PC-3 (cell line): ENCODE measurements at regions not wholly inside any gene's neighbourhood (a gene's known extent, or its start where the extent isn't known, plus 50 kb on each side); places are given as distances from the start of the nearest gene placed in this dataset.
A peak's percentile ranks its signal among the peaks of the same experiment; 100 is the strongest.

Experiments used
- ATAC-seq: fragments of 200-7000 bp; cut with Tn5 transposase; 2 replicates; pipeline ENCODE4 v1.9.1; 2020; ENCODE audit warnings: mild to moderate bottlenecking, moderate library complexity
- BruUV-seq: library from RNA; stranded (reverse); fragments of 400-500 nt; replicated peaks from 2 replicates; lab custom pipeline; 2021; lab: Mats Ljungman, UMichigan
- CTCF ChIA-PET: fragments of 300-600 bp; sonication (Branson Sonifier 250); formaldehyde crosslinking; loops from one replicate; lab custom pipeline; 2022; ENCODE audit warnings: antibody characterized with exemption; lab: Charles Lee
- POLR2A ChIA-PET: fragments of 300-600 bp; sonication (Branson Sonifier 250); formaldehyde crosslinking; loops from one replicate; lab custom pipeline; 2022; ENCODE audit warnings: antibody characterized with exemption; ENCODE audit not compliant: unreplicated experiment; lab: Charles Lee
- DNase-seq: peaks from one replicate; pipeline ENCODE4 v3.0.0-alpha.2; 2015
- H2AFZ ChIP-seq: fragments of 300-600 bp; sonication (generic); 2 replicates; pipeline ENCODE4 v1.6.0; 2016; ENCODE audit warnings: antibody characterized with exemption, low read length
- H3F3A ChIP-seq: fragments of 300-600 bp; sonication (generic); one replicate; pipeline ENCODE4 v1.6.0; 2017; ENCODE audit warnings: antibody characterized with exemption, low read length, control low read depth, mild to moderate bottlenecking; ENCODE audit not compliant: unreplicated experiment
- H3K27ac ChIP-seq: fragments of 300-600 bp; sonication (generic); 2 replicates; pipeline ENCODE4 v1.5.1; 2016; ENCODE audit warnings: mild to moderate bottlenecking, low read length
- H3K27me3 ChIP-seq: fragments of 300-600 bp; sonication (generic); 2 replicates; pipeline ENCODE4 v1.6.1; 2016; ENCODE audit warnings: low read length, mixed read lengths
- H3K36me3 ChIP-seq: fragments of 300-600 bp; sonication (generic); 2 replicates; pipeline ENCODE4 v1.6.1; 2016; ENCODE audit warnings: low read depth, mixed run types, low read length, mixed read lengths
- H3K4me1 ChIP-seq: fragments of 300-600 bp; sonication (generic); 2 replicates; pipeline ENCODE4 v1.5.1; 2016; ENCODE audit warnings: low read length; ENCODE audit not compliant: insufficient read depth
- H3K4me2 ChIP-seq: fragments of 300-600 bp; sonication (generic); 2 replicates; pipeline ENCODE4 v1.6.0; 2016; ENCODE audit warnings: low read length
- H3K4me3 ChIP-seq: fragments of 300-600 bp; sonication (generic); 2 replicates; pipeline ENCODE4 v1.5.1; 2016; ENCODE audit warnings: mild to moderate bottlenecking, low read length, mixed read lengths
- H3K79me2 ChIP-seq: fragments of 300-600 bp; sonication (generic); 2 replicates; pipeline ENCODE4 v1.6.1; 2017; ENCODE audit warnings: low read length, mixed read lengths
- H3K9ac ChIP-seq: fragments of 300-600 bp; sonication (generic); 2 replicates; pipeline ENCODE4 v1.6.0; 2016; ENCODE audit warnings: mild to moderate bottlenecking, low read length
- H3K9me2 ChIP-seq: fragments of 300-600 bp; sonication (generic); replicated peaks from 2 replicates; pipeline ENCODE4 v1.6.1; 2016; ENCODE audit warnings: mixed run types, low read length, mixed read lengths
- H3K9me3 ChIP-seq: fragments of 300-600 bp; sonication (generic); 2 replicates; pipeline ENCODE4 v1.6.1; 2016; ENCODE audit warnings: low read length, mixed read lengths
- H4K20me1 ChIP-seq: fragments of 300-600 bp; sonication (generic); 2 replicates; pipeline ENCODE4 v1.6.1; 2016; ENCODE audit warnings: low read length, mixed read lengths
- CTCF ChIP-seq: fragments of 300-600 bp; sonication (generic); conservative IDR thresholded peaks from 2 replicates; pipeline ENCODE4 v1.5.1; 2017; ENCODE audit warnings: antibody characterized with exemption, low read depth, mild to moderate bottlenecking, low read length
- EZH2 ChIP-seq: fragments of 300-600 bp; sonication (generic); IDR thresholded peaks from one replicate; pipeline ENCODE4 v1.6.1; 2017; ENCODE audit warnings: antibody characterized with exemption, mild to moderate bottlenecking, low read length; ENCODE audit not compliant: unreplicated experiment
- EZH2phosphoT487 ChIP-seq: fragments of 300-600 bp; sonication (generic); IDR thresholded peaks from 2 replicates; pipeline ENCODE4 v1.6.1; 2018; ENCODE audit warnings: mild to moderate bottlenecking, antibody characterized with exemption, low read length, borderline replicate concordance
- intact Hi-C: fragments of 100-400 bp; cut with micrococcal nuclease; formaldehyde crosslinking; loops from 2 replicates; pipeline ENCODE4 v1.9.0; 2023

GRCh38 chr18:28459587-28459986 lies 282.7 kb upstream of the CDH2 start:
- no peak for ATAC-seq
- intact Hi-C loops, result no loop called here
- Histone ChIP-seq H3K36me3 (no peaks in the 10 kb centered on the region), H3K4me1 (peaks cover 30% of the 10 kb centered on the region), H3K4me3 (no peak overlapping the region), H3K4me2 (no peak overlapping the region), H2AFZ (no peak overlapping the region), H3K9ac (no peak overlapping the region), H3K27ac (no peak overlapping the region), H3K9me2 (no peaks in the 10 kb centered on the region), H4K20me1 (no peaks in the 10 kb centered on the region), H3K9me3 (no peaks in the 10 kb centered on the region), H3K27me3 (no peaks in the 10 kb centered on the region), H3F3A (no peaks in the 10 kb centered on the region), H3K79me2 (no peaks in the 10 kb centered on the region)
- POLR2A ChIA-PET, result no interaction called here
- TF ChIP-seq CTCF, result no peak
- TF ChIP-seq EZH2phosphoT487, result no peak
- no peak for TF ChIP-seq EZH2
- no peak for DNase-seq
- BruUV-seq, result no TSS peak
- CTCF ChIA-PET, result no interaction called here

GRCh38 chr18:28458751-28459150 lies 281.8 kb upstream of the CDH2 start:
- Histone ChIP-seq H3K9me3 (no peaks in the 10 kb centered on the region), H3K9ac (no peak overlapping the region), H2AFZ (no peak overlapping the region), H3K79me2 (no peaks in the 10 kb centered on the region), H3K4me3 (no peak overlapping the region), H3K36me3 (no peaks in the 10 kb centered on the region), H3K9me2 (no peaks in the 10 kb centered on the region), H4K20me1 (no peaks in the 10 kb centered on the region), H3K4me2 (no peak overlapping the region), H3K27me3 (no peaks in the 10 kb centered on the region), H3K4me1 (peaks cover 30% of the 10 kb centered on the region), H3F3A (no peaks in the 10 kb centered on the region), H3K27ac (no peak overlapping the region)
- CTCF ChIA-PET, result no interaction called here
- intact Hi-C loops, result no loop called here
- POLR2A ChIA-PET, result no interaction called here
- BruUV-seq, result no TSS peak
- TF ChIP-seq CTCF (no peak), EZH2 (no peak), EZH2phosphoT487 (no peak)
- peak; percentile 52 for DNase-seq
- peak; percentile 75 for ATAC-seq

GRCh38 chr18:28457784-28458183 lies 280.9 kb upstream of the CDH2 start:
- Histone ChIP-seq H3K27me3 (no peaks in the 10 kb centered on the region), H3K36me3 (no peaks in the 10 kb centered on the region), H3K4me1 (peaks cover 30% of the 10 kb centered on the region), H3K4me2 (0 out of 2 replicates have a peak overlapping the region, but pooled peaks have one; percentile 14), H3K9me3 (no peaks in the 10 kb centered on the region), H3K27ac (no peak overlapping the region), H3K79me2 (no peaks in the 10 kb centered on the region), H2AFZ (no peak overlapping the region), H3F3A (no peaks in the 10 kb centered on the region), H3K9ac (no peak overlapping the region), H4K20me1 (no peaks in the 10 kb centered on the region), H3K4me3 (no peak overlapping the region), H3K9me2 (no peaks in the 10 kb centered on the region)
- no TSS peak for BruUV-seq
- intact Hi-C loops, result no loop called here
- DNase-seq (peak; percentile 41), ATAC-seq (no peak; the same call in 1 of the 2 replicates)
- ChIA-PET POLR2A (interaction anchor here (0.6 kb wide), 1 partner anchor 694 kb away, joined by 3 read pairs; no protein-coding TSS in a partner anchor), CTCF (no interaction called here)
- TF ChIP-seq CTCF, result no peak
- no peak for TF ChIP-seq EZH2phosphoT487
